Muscle of leg (tissue), 3 donors: ENCODE measurements at regions not wholly inside any gene's neighbourhood (a gene's known extent, or its start where the extent isn't known, plus 50 kb on each side); places are given as distances from the start of the nearest gene placed in this dataset.

Experiments used
- DNase-seq: peaks from one replicate; pipeline ENCODE4 v3.0.0; 2013
- H3K27ac ChIP-seq: one replicate; pipeline ENCODE4 v1.5.1; 2013; ENCODE audit warnings: mild to moderate bottlenecking, low read length, control low read depth
- H3K27me3 ChIP-seq: one replicate; pipeline ENCODE4 v1.6.1; 2013; ENCODE audit warnings: low read length; ENCODE audit not compliant: control insufficient read depth, insufficient read depth
- H3K36me3 ChIP-seq: one replicate; pipeline ENCODE4 v1.6.1; 2013; ENCODE audit warnings: low read length; ENCODE audit not compliant: control insufficient read depth, insufficient read depth
- H3K4me1 ChIP-seq: one replicate; pipeline ENCODE4 v1.6.1; 2013; ENCODE audit warnings: low read length; ENCODE audit not compliant: control insufficient read depth, insufficient read depth
- H3K4me3 ChIP-seq: one replicate; pipeline ENCODE4 v1.5.1; 2013; ENCODE audit warnings: low read length, control low read depth
- H3K9me3 ChIP-seq: replicated peaks from 2 replicates; pipeline ENCODE4 v1.6.1; 2013; ENCODE audit warnings: low read depth, low read length; ENCODE audit not compliant: control insufficient read depth
- WGBS: methylation state at CpG from one replicate; pipeline ENCODE4 v1.1.5; 2013; ENCODE audit warnings: missing lambda C conversion rate; ENCODE audit not compliant: insufficient coverage; 5-methylcytosine and 5-hydroxymethylcytosine counted together

DNA sequence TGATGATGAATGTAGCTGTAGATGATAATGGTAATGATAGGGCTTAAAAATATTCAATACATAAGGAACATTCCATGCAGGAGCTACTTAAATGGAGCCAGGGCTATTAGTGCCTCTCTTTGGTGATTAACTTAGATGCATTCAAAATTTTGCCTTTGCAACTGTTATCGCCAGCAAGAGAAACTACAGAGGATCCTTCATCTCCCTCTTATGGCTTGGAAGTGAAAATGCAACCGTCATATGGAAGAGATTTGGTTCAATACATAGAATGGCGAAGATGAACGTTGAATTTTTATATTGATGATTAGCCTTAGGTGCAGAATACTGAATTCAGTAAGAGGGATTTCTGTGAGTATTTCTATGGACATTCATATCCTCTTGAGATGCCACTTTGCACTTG, 134.5 kb upstream of the NLGN4X start:
- no peaks in the 10 kb centered on the region for H3K4me1 ChIP-seq
- no peaks in the 10 kb centered on the region for H3K27me3 ChIP-seq
- H3K36me3 ChIP-seq, result no peaks in the 10 kb centered on the region
- H3K27ac ChIP-seq, result no peak overlapping the region
- no peak overlapping the region for H3K4me3 ChIP-seq
- DNase-seq, result peak; percentile 10
- WGBS, result 14% methylated on average over 2 of the region's 4 CpGs
- no peaks in the 10 kb centered on the region for H3K9me3 ChIP-seq

- no peaks in the 10 kb centered on the region for H3K4me1 ChIP-seq
- DNase-seq, result no peak
- no peak overlapping the region for H3K4me3 ChIP-seq
- WGBS, result 57% methylated on average over 1 of the region's 4 CpGs
- no peaks in the 10 kb centered on the region for H3K9me3 ChIP-seq
- no peak overlapping the region for H3K27ac ChIP-seq
- no peaks in the 10 kb centered on the region for H3K36me3 ChIP-seq
- H3K27me3 ChIP-seq, result no peaks in the 10 kb centered on the region
Measured at GRCh38 chrX:6325437-6325836, 96.8 kb upstream of the NLGN4X start.

DNA sequence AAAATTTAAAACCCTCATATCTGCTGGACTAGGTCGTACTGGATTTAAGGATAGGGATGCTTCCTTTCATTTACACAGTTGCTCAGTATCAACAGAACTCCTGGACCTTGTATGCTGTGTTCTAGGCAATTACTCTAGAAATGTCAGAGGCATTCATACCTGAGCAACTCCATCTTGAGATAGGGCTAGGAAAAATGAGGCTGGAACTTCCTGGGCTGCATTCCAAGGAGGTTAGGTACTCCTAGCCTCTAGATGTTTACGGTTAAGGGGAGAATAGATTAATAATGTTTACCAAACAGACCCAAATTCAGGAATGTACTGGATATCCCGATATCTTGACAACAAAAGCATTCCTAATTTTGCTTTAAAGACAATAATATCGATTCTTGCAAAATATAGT, 84.7 kb upstream of the NLGN4X start:
- Histone ChIP-seq H3K9me3 (no peaks in the 10 kb centered on the region), H3K36me3 (no peaks in the 10 kb centered on the region), H3K4me3 (no peak overlapping the region), H3K27ac (no peak overlapping the region), H3K4me1 (no peaks in the 10 kb centered on the region), H3K27me3 (peaks cover 2% of the 10 kb centered on the region)
- no peak for DNase-seq
- no CpG with 5 or more reads among the region's 4 CpGs for WGBS

GRCh38 chrX:6311540-6311939, 82.9 kb upstream of the NLGN4X start:
- WGBS, result no CpG with 5 or more reads among the region's 1 CpG
- no peaks in the 10 kb centered on the region for H3K27me3 ChIP-seq
- no peak overlapping the region for H3K27ac ChIP-seq
- H3K36me3 ChIP-seq, result no peaks in the 10 kb centered on the region
- no peak for DNase-seq
- H3K4me1 ChIP-seq, result no peaks in the 10 kb centered on the region
- no peaks in the 10 kb centered on the region for H3K9me3 ChIP-seq
- H3K4me3 ChIP-seq, result no peak overlapping the region

DNA sequence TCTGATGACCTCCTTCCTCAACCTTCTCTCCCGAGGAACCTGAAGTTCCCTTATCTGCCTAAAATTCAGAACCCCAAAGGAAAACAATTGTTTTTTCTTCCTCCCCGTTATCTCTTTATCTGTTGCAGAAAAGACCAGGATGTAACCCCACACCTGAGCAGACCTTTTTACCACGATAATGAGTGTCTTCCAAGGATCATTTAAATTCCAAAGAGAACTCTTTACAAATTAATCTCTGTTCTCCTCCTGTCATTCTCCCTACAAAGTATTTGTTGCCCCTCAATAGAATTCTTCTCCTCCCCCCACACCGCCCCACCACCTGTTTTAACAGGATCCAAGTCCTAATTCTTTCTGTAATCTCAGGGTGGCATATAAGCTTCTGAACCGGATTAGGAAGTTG, 78.5 kb upstream of the NLGN4X start:
- WGBS, result 59% methylated on average over 5 of the region's 5 CpGs

GRCh38 chrX:6299724-6300123, 71.1 kb upstream of the NLGN4X start:
- Histone ChIP-seq H3K27ac (no peak overlapping the region), H3K4me3 (no peak overlapping the region)
- WGBS, result 86% methylated on average over 6 of the region's 6 CpGs

More for the DNA sequence above, 78.5 kb upstream of the NLGN4X start:
- Histone ChIP-seq H3K4me3 (no peak overlapping the region), H3K27ac (no peak overlapping the region), H3K9me3 (no peaks in the 10 kb centered on the region), H3K4me1 (no peaks in the 10 kb centered on the region), H3K27me3 (no peaks in the 10 kb centered on the region), H3K36me3 (no peaks in the 10 kb centered on the region)
- no peak for DNase-seq

DNA sequence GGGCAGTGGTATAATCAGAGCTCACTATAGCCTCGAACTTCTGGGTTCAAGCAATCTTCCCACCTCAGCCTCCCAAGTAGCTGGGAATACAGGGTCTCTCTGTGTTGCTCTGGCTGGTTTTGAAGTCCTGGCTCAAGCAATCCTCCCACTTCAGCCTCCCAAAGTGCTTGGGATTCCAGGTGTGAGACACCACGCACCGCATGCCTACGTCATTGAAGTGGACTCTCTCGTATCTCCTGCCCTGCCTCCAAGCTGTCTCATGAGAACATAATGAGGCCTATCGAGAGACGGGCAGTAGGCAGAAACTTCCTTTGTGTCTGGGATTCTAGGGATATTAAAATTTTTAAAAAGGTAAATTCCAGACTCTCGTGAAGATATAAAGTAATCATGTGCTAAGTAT, 65.0 kb upstream of the NLGN4X start:
- WGBS, result 100% methylated on average over 1 of the region's 8 CpGs
- Histone ChIP-seq H3K27ac (no peak overlapping the region), H3K36me3 (no peaks in the 10 kb centered on the region), H3K27me3 (peaks cover 2% of the 10 kb centered on the region), H3K9me3 (no peaks in the 10 kb centered on the region), H3K4me1 (no peaks in the 10 kb centered on the region), H3K4me3 (no peak overlapping the region)
- DNase-seq, result no peak

More at GRCh38 chrX:6299724-6300123, 71.1 kb upstream of the NLGN4X start:
- Histone ChIP-seq H3K4me1 (no peaks in the 10 kb centered on the region), H3K36me3 (no peaks in the 10 kb centered on the region), H3K9me3 (no peaks in the 10 kb centered on the region), H3K27me3 (no peaks in the 10 kb centered on the region)
- DNase-seq, result no peak

- 71% methylated on average over 1 of the region's 3 CpGs for WGBS
- Histone ChIP-seq H3K27ac (no peak overlapping the region), H3K4me1 (no peaks in the 10 kb centered on the region), H3K9me3 (no peaks in the 10 kb centered on the region), H3K27me3 (peaks cover 2% of the 10 kb centered on the region), H3K4me3 (no peak overlapping the region), H3K36me3 (no peaks in the 10 kb centered on the region)
- no peak for DNase-seq
Measured at GRCh38 chrX:6292599-6292998, 63.9 kb upstream of the NLGN4X start.

- Histone ChIP-seq H3K36me3 (no peaks in the 10 kb centered on the region), H3K4me1 (no peaks in the 10 kb centered on the region), H3K4me3 (no peak overlapping the region), H3K27me3 (peaks cover 2% of the 10 kb centered on the region), H3K9me3 (no peaks in the 10 kb centered on the region), H3K27ac (no peak overlapping the region)
- 40% methylated on average over 1 of the region's 5 CpGs for WGBS
- no peak for DNase-seq
Measured at GRCh38 chrX:6291444-6291843, 62.8 kb upstream of the NLGN4X start.

GRCh38 chrX:6283826-6284225, 55.2 kb upstream of the NLGN4X start:
- H3K36me3 ChIP-seq, result no peaks in the 10 kb centered on the region
- H3K9me3 ChIP-seq, result no peaks in the 10 kb centered on the region
- WGBS, result no CpG with 5 or more reads among the region's 1 CpG
- no peak overlapping the region for H3K27ac ChIP-seq
- no peaks in the 10 kb centered on the region for H3K27me3 ChIP-seq
- H3K4me1 ChIP-seq, result no peaks in the 10 kb centered on the region
- no peak overlapping the region for H3K4me3 ChIP-seq
- no peak for DNase-seq

- no peaks in the 10 kb centered on the region for H3K9me3 ChIP-seq
- no peak overlapping the region for H3K4me3 ChIP-seq
- H3K36me3 ChIP-seq, result no peaks in the 10 kb centered on the region
- no peak overlapping the region for H3K27ac ChIP-seq
- H3K4me1 ChIP-seq, result no peaks in the 10 kb centered on the region
- H3K27me3 ChIP-seq, result no peaks in the 10 kb centered on the region
- 60% methylated on average over 1 of the region's 5 CpGs for WGBS
- no peak for DNase-seq
Measured at GRCh38 chrX:6279277-6279909, 50.7 kb upstream of the NLGN4X start.
